Suprapubic skin (tissue), 4 donors: ENCODE measurements at regions not wholly inside any gene's neighbourhood (a gene's known extent, or its start where the extent isn't known, plus 50 kb on each side); places are given as distances from the start of the nearest gene placed in this dataset.

ENCODE experiments used
- EP300 ChIP-seq: sonication (generic); formaldehyde crosslinking; IDR thresholded peaks from one replicate; pipeline ENCODE4 v1.6.1; 2017; ENCODE audit warnings: antibody characterized with exemption
- POLR2A ChIP-seq, 2 donors: fragments of 450-650 bp; IDR thresholded peaks; one replicate each; pipeline ENCODE4 v1.6.1; 2017; ENCODE audit warnings: antibody characterized with exemption in 2 of 2, mild to moderate bottlenecking in 2 of 2, moderate library complexity in 2 of 2
- POLR2AphosphoS5 ChIP-seq, 3 donors: sonication (generic); formaldehyde crosslinking; IDR thresholded peaks; one replicate each; pipeline ENCODE4 v1.6.1; 2017; ENCODE audit warnings: antibody characterized with exemption in 3 of 3
- TF ChIP-seq, protein P1 (sequence below), 2 donors: fragments of 200-600 bp in 1 of 2; fragments of 450-650 bp in 1 of 2; sonication (generic) in 1 of 2; IDR thresholded peaks; one replicate each; pipeline ENCODE4 v1.5.1; 2016 to 2019; ENCODE audit warnings: antibody characterized with exemption in 2 of 2, mild to moderate bottlenecking in 1 of 2, moderate library complexity in 1 of 2

DNA sequence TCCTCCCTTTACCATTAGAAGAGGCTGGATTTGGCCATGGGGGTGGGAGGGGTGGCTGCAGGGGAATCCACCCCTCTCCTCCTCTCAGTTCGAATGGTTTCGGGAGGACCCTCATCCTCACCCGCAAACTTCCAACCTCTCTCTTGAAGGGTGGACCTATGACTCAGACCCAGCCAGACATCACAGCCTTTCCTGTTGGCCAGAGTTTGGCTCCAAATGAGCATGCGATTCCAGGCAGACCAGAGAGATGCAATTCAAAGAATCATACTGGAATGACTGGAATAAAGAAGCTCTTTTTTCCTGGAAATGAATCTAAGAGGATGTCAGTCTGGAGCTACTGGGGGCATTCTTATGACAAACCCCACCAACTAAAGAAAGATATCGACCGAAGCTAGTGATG, 516.7 kb upstream of the MDFIC2 start:
- TF ChIP-seq POLR2A (IDR thresholded peaks at IDR 0.05), result no peak
- TF ChIP-seq, protein P1, sequence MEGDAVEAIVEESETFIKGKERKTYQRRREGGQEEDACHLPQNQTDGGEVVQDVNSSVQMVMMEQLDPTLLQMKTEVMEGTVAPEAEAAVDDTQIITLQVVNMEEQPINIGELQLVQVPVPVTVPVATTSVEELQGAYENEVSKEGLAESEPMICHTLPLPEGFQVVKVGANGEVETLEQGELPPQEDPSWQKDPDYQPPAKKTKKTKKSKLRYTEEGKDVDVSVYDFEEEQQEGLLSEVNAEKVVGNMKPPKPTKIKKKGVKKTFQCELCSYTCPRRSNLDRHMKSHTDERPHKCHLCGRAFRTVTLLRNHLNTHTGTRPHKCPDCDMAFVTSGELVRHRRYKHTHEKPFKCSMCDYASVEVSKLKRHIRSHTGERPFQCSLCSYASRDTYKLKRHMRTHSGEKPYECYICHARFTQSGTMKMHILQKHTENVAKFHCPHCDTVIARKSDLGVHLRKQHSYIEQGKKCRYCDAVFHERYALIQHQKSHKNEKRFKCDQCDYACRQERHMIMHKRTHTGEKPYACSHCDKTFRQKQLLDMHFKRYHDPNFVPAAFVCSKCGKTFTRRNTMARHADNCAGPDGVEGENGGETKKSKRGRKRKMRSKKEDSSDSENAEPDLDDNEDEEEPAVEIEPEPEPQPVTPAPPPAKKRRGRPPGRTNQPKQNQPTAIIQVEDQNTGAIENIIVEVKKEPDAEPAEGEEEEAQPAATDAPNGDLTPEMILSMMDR (IDR thresholded peaks at IDR 0.05), result no peak
- no peak for TF ChIP-seq EP300
- TF ChIP-seq POLR2AphosphoS5 (IDR thresholded peaks at IDR 0.05), result no peak
